ENCODE measurements at regions not wholly inside any gene's neighbourhood (a gene's known extent, or its start where the extent isn't known, plus 50 kb on each side); places are given as distances from the start of the nearest gene placed in this dataset.

GRCh38 chr3:153731071-153731470 is 390.1 kb upstream of the ARHGEF26 start:
- TF ChIP-seq POLR2AphosphoS5 (IDR thresholded peaks at IDR 0.05), result no peak
- TF ChIP-seq EP300 (IDR thresholded peaks at IDR 0.05), result no peak

All from esophagus muscularis mucosa (tissue), 3 donors.